A673 (cell line): ENCODE measurements at regions not wholly inside any gene's neighbourhood (a gene's known extent, or its start where the extent isn't known, plus 50 kb on each side); places are given as distances from the start of the nearest gene placed in this dataset.

Experiments used
- EZH2 ChIP-seq: fragments of 200-600 bp; sonication (generic); IDR thresholded peaks from 2 replicates; pipeline ENCODE4 v1.6.1; 2017; ENCODE audit warnings: borderline replicate concordance, low read depth, mild to moderate bottlenecking, mixed read lengths, antibody characterized with exemption, low read length; ENCODE audit not compliant: poor library complexity, severe bottlenecking
- TF ChIP-seq, protein P1 (sequence below): fragments of 300-800, 200-600 bp; sonication (generic); conservative IDR thresholded peaks from 2 replicates; pipeline ENCODE4 v1.5.1; 2017; ENCODE audit warnings: low read depth, mild to moderate bottlenecking, antibody characterized with exemption, low read length, moderate library complexity, mixed read lengths

- TF ChIP-seq, protein P1, sequence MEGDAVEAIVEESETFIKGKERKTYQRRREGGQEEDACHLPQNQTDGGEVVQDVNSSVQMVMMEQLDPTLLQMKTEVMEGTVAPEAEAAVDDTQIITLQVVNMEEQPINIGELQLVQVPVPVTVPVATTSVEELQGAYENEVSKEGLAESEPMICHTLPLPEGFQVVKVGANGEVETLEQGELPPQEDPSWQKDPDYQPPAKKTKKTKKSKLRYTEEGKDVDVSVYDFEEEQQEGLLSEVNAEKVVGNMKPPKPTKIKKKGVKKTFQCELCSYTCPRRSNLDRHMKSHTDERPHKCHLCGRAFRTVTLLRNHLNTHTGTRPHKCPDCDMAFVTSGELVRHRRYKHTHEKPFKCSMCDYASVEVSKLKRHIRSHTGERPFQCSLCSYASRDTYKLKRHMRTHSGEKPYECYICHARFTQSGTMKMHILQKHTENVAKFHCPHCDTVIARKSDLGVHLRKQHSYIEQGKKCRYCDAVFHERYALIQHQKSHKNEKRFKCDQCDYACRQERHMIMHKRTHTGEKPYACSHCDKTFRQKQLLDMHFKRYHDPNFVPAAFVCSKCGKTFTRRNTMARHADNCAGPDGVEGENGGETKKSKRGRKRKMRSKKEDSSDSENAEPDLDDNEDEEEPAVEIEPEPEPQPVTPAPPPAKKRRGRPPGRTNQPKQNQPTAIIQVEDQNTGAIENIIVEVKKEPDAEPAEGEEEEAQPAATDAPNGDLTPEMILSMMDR = no peak
- no peak for TF ChIP-seq EZH2
Observed at GRCh38 chr14:61992139-61992538, 229.9 kb downstream of the SNAPC1 start.
